GM23338 (cell line): ENCODE measurements at regions not wholly inside any gene's neighbourhood (a gene's known extent, or its start where the extent isn't known, plus 50 kb on each side); places are given as distances from the start of the nearest gene placed in this dataset.

ENCODE experiments used
- ATAC-seq: fragments of 200-7000 bp; cut with Tn5 transposase; 3 replicates; pipeline ENCODE4 v1.9.1; 2020
- DNase-seq: peaks from one replicate; pipeline ENCODE4 v3.0.0-alpha.2; 2015; ENCODE audit warnings: low spot score
- H2AFZ ChIP-seq: fragments of 200-600 bp; sonication (generic); 2 replicates; pipeline ENCODE4 v1.8.0; 2016; ENCODE audit warnings: antibody characterized with exemption, mild to moderate bottlenecking, moderate library complexity
- H3F3A ChIP-seq: fragments of 200-600 bp; sonication (generic); replicated peaks from 2 replicates; pipeline ENCODE4 v1.8.0; 2017; ENCODE audit warnings: antibody characterized with exemption, mixed run types, low read depth
- H3K27ac ChIP-seq: fragments of 200-600 bp; sonication (generic); 2 replicates; pipeline ENCODE4 v1.6.1; 2016; ENCODE audit warnings: low read depth
- H3K27me3 ChIP-seq: fragments of 200-600 bp; sonication (generic); 2 replicates; pipeline ENCODE4 v1.8.0; 2016; ENCODE audit warnings: mild to moderate bottlenecking, mixed run types, moderate library complexity; ENCODE audit not compliant: insufficient read depth
- H3K36me3 ChIP-seq: fragments of 200-600 bp; sonication (generic); 2 replicates; pipeline ENCODE4 v1.8.0; 2016; ENCODE audit warnings: mild to moderate bottlenecking; ENCODE audit not compliant: insufficient read depth
- H3K4me1 ChIP-seq: fragments of 200-600 bp; sonication (generic); 2 replicates; pipeline ENCODE4 v1.8.0; 2016; ENCODE audit warnings: mild to moderate bottlenecking, moderate library complexity; ENCODE audit not compliant: insufficient read depth
- H3K4me2 ChIP-seq: fragments of 200-600 bp; sonication (generic); 2 replicates; pipeline ENCODE4 v1.7.1; 2017; ENCODE audit warnings: mixed run types
- H3K4me3 ChIP-seq: fragments of 200-600 bp; sonication (generic); 2 replicates; pipeline ENCODE4 v1.6.1; 2016; ENCODE audit warnings: mixed run types
- H3K79me2 ChIP-seq: fragments of 200-600 bp; sonication (generic); replicated peaks from 2 replicates; pipeline ENCODE4 v1.8.0; 2017; ENCODE audit warnings: mild to moderate bottlenecking; ENCODE audit not compliant: insufficient read depth
- H3K9me2 ChIP-seq: fragments of 200-600 bp; sonication (generic); 2 replicates; pipeline ENCODE4 v1.8.0; 2017; ENCODE audit not compliant: insufficient read depth
- H4K20me1 ChIP-seq: fragments of 200-600 bp; sonication (generic); replicated peaks from 2 replicates; pipeline ENCODE4 v1.8.0; 2017; ENCODE audit warnings: mild to moderate bottlenecking; ENCODE audit not compliant: insufficient read depth
- H3K27ac Mint-ChIP-seq: 2 replicates; pipeline ENCODE4 v1.8.0; 2020; ENCODE audit warnings: inconsistent platforms, mild to moderate bottlenecking, moderate library complexity, mixed read lengths
- H3K27me3 Mint-ChIP-seq: 3 replicates; pipeline ENCODE4 v1.8.0; 2022; ENCODE audit warnings: low read depth, mild to moderate bottlenecking, moderate library complexity, mixed read lengths, inconsistent platforms; ENCODE audit not compliant: insufficient read depth, poor library complexity
- H3K36me3 Mint-ChIP-seq: 3 replicates; pipeline ENCODE4 v1.8.0; 2021; ENCODE audit warnings: low read depth, mild to moderate bottlenecking, inconsistent platforms, moderate library complexity, mixed read lengths
- H3K4me1 Mint-ChIP-seq: 3 replicates; pipeline ENCODE4 v1.8.0; 2020; ENCODE audit warnings: mild to moderate bottlenecking, inconsistent platforms, mixed read lengths
- H3K4me3 Mint-ChIP-seq: 3 replicates; pipeline ENCODE4 v1.8.0; 2021; ENCODE audit warnings: moderate library complexity, mild to moderate bottlenecking, inconsistent platforms, mixed read lengths
- H3K9me3 Mint-ChIP-seq: 3 replicates; pipeline ENCODE4 v1.8.0; 2020; ENCODE audit warnings: moderate library complexity, mild to moderate bottlenecking, inconsistent platforms, mixed read lengths
- CREB1 ChIP-seq: fragments of 250-450 bp; sonication (Bioruptor Pico); IDR thresholded peaks from 2 replicates; pipeline ENCODE4 v1.5.0; 2020; ENCODE audit warnings: low read depth, mild to moderate bottlenecking, moderate library complexity
- ETS1 ChIP-seq: IDR thresholded peaks from 2 replicates; pipeline ENCODE4 v1.6.1; 2016; ENCODE audit warnings: antibody characterized with exemption
- EZH2 ChIP-seq: fragments of 200-600 bp; sonication (generic); IDR thresholded peaks from one replicate; pipeline ENCODE4 v1.8.0; 2017; ENCODE audit warnings: antibody characterized with exemption, mild to moderate bottlenecking, low read depth; ENCODE audit not compliant: unreplicated experiment
- EZH2phosphoT487 ChIP-seq: fragments of 200-600 bp; sonication (generic); IDR thresholded peaks from one replicate; pipeline ENCODE4 v1.8.1; 2018; ENCODE audit warnings: antibody characterized with exemption; ENCODE audit not compliant: unreplicated experiment
- JUNB ChIP-seq: IDR thresholded peaks from one replicate; pipeline ENCODE4 v1.6.1; 2016; ENCODE audit warnings: antibody characterized with exemption; ENCODE audit not compliant: unreplicated experiment
- NANOG ChIP-seq: IDR thresholded peaks from 2 replicates; pipeline ENCODE4 v1.6.1; 2016; ENCODE audit warnings: antibody characterized with exemption, borderline replicate concordance
- POLR2AphosphoS5 ChIP-seq: IDR thresholded peaks from 2 replicates; pipeline ENCODE4 v1.6.1; 2016; ENCODE audit warnings: antibody characterized with exemption, low read depth
- STAT1 ChIP-seq: IDR thresholded peaks from one replicate; pipeline ENCODE4 v1.6.1; 2016; ENCODE audit warnings: antibody characterized with exemption; ENCODE audit not compliant: unreplicated experiment
- ZNF114 ChIP-seq: fragments of 250-450 bp; sonication (Bioruptor Pico); IDR thresholded peaks from 2 replicates; pipeline ENCODE4 v1.5.0; 2020; ENCODE audit warnings: mild to moderate bottlenecking, moderate library complexity
- ZNF331 ChIP-seq: fragments of 250-450 bp; sonication (Bioruptor Pico); IDR thresholded peaks from 2 replicates; pipeline ENCODE4 v1.5.0; 2020; ENCODE audit warnings: low read depth, mild to moderate bottlenecking, moderate library complexity
- TF ChIP-seq, protein P1 (sequence below): fragments of 250-450 bp; sonication (Bioruptor Pico); IDR thresholded peaks from 2 replicates; pipeline ENCODE4 v1.5.0; 2020; ENCODE audit warnings: mild to moderate bottlenecking, moderate library complexity
- TF ChIP-seq, protein P2 (sequence below), 2 experiments: fragments of 200-600 bp in 1 of 2; sonication (generic) in 1 of 2; conservative IDR thresholded peaks; 2 replicates each; pipeline versions ENCODE4 v1.5.1 to v1.6.1; 2016 to 2017; ENCODE audit warnings: antibody characterized with exemption in 2 of 2, low read depth in 2 of 2, mild to moderate bottlenecking in 2 of 2, moderate library complexity in 1 of 2

GRCh38 chr2:11983401-11983800, 237.0 kb downstream of the LPIN1 start:
- ATAC-seq = no peak

More at GRCh38 chr2:11983401-11983800, 237.0 kb downstream of the LPIN1 start:
- Mint-ChIP-seq H3K27me3 (peaks cover 4% of the 10 kb centered on the region), H3K36me3 (no peaks in the 10 kb centered on the region), H3K4me3 (no peak overlapping the region), H3K4me1 (peaks cover 13% of the 10 kb centered on the region), H3K27ac (no peak overlapping the region), H3K9me3 (no peaks in the 10 kb centered on the region; the same call in 2 of the 3 replicates)
- H3K9me2 ChIP-seq = peaks cover 5% of the 10 kb centered on the region; the same call in 1 of the 2 replicates
- H3F3A ChIP-seq = no peaks in the 10 kb centered on the region
- H3K36me3 ChIP-seq = no peaks in the 10 kb centered on the region
- no peaks in the 10 kb centered on the region for H3K27me3 ChIP-seq
- no peaks in the 10 kb centered on the region for H3K79me2 ChIP-seq
- H3K4me2 ChIP-seq = no peak overlapping the region
- H3K4me3 ChIP-seq = no peak overlapping the region
- no peak for DNase-seq
- no peak overlapping the region for H2AFZ ChIP-seq
- TF ChIP-seq ZNF331 (CRISPR knock-in tag) = no peak
- no peak for TF ChIP-seq EZH2
- TF ChIP-seq ETS1 = no peak
- TF ChIP-seq CREB1 = no peak
- TF ChIP-seq JUNB = no peak
- no peak for TF ChIP-seq STAT1
- TF ChIP-seq, protein P1, sequence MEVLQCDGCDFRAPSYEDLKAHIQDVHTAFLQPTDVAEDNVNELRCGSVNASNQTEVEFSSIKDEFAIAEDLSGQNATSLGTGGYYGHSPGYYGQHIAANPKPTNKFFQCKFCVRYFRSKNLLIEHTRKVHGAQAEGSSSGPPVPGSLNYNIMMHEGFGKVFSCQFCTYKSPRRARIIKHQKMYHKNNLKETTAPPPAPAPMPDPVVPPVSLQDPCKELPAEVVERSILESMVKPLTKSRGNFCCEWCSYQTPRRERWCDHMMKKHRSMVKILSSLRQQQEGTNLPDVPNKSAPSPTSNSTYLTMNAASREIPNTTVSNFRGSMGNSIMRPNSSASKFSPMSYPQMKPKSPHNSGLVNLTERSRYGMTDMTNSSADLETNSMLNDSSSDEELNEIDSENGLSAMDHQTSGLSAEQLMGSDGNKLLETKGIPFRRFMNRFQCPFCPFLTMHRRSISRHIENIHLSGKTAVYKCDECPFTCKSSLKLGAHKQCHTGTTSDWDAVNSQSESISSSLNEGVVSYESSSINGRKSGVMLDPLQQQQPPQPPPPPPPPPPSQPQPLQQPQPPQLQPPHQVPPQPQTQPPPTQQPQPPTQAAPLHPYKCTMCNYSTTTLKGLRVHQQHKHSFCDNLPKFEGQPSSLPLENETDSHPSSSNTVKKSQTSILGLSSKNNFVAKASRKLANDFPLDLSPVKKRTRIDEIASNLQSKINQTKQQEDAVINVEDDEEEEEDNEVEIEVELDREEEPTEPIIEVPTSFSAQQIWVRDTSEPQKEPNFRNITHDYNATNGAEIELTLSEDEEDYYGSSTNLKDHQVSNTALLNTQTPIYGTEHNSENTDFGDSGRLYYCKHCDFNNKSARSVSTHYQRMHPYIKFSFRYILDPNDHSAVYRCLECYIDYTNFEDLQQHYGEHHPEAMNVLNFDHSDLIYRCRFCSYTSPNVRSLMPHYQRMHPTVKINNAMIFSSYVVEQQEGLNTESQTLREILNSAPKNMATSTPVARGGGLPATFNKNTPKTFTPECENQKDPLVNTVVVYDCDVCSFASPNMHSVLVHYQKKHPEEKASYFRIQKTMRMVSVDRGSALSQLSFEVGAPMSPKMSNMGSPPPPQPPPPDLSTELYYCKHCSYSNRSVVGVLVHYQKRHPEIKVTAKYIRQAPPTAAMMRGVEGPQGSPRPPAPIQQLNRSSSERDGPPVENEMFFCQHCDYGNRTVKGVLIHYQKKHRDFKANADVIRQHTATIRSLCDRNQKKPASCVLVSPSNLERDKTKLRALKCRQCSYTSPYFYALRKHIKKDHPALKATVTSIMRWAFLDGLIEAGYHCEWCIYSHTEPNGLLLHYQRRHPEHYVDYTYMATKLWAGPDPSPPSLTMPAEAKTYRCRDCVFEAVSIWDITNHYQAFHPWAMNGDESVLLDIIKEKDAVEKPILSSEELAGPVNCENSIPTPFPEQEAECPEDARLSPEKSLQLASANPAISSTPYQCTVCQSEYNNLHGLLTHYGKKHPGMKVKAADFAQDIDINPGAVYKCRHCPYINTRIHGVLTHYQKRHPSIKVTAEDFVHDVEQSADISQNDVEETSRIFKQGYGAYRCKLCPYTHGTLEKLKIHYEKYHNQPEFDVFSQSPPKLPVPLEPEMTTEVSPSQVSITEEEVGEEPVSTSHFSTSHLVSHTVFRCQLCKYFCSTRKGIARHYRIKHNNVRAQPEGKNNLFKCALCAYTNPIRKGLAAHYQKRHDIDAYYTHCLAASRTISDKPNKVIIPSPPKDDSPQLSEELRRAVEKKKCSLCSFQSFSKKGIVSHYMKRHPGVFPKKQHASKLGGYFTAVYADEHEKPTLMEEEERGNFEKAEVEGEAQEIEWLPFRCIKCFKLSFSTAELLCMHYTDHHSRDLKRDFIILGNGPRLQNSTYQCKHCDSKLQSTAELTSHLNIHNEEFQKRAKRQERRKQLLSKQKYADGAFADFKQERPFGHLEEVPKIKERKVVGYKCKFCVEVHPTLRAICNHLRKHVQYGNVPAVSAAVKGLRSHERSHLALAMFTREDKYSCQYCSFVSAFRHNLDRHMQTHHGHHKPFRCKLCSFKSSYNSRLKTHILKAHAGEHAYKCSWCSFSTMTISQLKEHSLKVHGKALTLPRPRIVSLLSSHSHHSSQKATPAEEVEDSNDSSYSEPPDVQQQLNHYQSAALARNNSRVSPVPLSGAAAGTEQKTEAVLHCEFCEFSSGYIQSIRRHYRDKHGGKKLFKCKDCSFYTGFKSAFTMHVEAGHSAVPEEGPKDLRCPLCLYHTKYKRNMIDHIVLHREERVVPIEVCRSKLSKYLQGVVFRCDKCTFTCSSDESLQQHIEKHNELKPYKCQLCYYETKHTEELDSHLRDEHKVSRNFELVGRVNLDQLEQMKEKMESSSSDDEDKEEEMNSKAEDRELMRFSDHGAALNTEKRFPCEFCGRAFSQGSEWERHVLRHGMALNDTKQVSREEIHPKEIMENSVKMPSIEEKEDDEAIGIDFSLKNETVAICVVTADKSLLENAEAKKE (CRISPR knock-in tag) = no peak
- no peak for TF ChIP-seq ZNF114 (CRISPR knock-in tag)
- TF ChIP-seq POLR2AphosphoS5 = no peak
- TF ChIP-seq, protein P2, sequence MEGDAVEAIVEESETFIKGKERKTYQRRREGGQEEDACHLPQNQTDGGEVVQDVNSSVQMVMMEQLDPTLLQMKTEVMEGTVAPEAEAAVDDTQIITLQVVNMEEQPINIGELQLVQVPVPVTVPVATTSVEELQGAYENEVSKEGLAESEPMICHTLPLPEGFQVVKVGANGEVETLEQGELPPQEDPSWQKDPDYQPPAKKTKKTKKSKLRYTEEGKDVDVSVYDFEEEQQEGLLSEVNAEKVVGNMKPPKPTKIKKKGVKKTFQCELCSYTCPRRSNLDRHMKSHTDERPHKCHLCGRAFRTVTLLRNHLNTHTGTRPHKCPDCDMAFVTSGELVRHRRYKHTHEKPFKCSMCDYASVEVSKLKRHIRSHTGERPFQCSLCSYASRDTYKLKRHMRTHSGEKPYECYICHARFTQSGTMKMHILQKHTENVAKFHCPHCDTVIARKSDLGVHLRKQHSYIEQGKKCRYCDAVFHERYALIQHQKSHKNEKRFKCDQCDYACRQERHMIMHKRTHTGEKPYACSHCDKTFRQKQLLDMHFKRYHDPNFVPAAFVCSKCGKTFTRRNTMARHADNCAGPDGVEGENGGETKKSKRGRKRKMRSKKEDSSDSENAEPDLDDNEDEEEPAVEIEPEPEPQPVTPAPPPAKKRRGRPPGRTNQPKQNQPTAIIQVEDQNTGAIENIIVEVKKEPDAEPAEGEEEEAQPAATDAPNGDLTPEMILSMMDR (conservative IDR thresholded peaks at IDR 0.05; ENCODE audit: low read depth in 2 of 2) = no peak
- TF ChIP-seq EZH2phosphoT487 = no peak
- no peak for TF ChIP-seq NANOG
- H3K27ac ChIP-seq = no peak overlapping the region
- peaks cover 4% of the 10 kb centered on the region; the same call in 1 of the 2 replicates for H3K4me1 ChIP-seq
- H4K20me1 ChIP-seq = no peaks in the 10 kb centered on the region
